ENCODE measurements at regions not wholly inside any gene's neighbourhood (a gene's known extent, or its start where the extent isn't known, plus 50 kb on each side); places are given as distances from the start of the nearest gene placed in this dataset.
"Not testable (repeated sequence)": the region's sequence is repeated elsewhere in the genome, so short reads cannot be mapped to it uniquely, and the experiment has no call there.

DNA sequence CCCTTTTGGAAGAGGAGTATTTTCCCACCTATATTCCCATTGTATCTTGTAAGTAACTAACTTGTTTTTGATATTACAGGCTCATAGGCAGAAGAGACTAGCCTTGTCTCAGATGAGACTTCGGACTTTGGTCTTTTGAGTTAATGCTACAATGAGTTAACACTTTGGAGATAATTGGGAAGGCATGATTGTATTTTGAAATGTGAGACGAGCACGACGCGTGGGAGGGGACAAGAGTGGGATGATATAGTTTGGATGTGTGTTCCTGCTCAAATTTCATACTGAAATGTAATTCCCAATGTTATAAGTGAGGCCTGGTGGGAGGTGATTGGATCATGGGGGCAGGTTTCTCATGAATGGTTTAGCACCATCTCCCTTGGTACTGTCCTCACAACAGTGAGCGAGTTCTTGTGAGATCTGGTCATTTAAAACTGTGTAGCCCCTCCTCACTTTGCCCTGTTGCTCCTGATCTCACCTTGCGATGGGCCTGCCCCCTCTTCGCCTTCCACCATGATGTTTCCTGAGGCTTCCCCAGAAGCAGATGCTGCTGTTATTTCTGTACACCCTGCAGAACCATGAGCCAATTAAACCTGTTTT lies 721.5 kb upstream of the CTNND2 start:
- DNase-seq = no peak

DNA sequence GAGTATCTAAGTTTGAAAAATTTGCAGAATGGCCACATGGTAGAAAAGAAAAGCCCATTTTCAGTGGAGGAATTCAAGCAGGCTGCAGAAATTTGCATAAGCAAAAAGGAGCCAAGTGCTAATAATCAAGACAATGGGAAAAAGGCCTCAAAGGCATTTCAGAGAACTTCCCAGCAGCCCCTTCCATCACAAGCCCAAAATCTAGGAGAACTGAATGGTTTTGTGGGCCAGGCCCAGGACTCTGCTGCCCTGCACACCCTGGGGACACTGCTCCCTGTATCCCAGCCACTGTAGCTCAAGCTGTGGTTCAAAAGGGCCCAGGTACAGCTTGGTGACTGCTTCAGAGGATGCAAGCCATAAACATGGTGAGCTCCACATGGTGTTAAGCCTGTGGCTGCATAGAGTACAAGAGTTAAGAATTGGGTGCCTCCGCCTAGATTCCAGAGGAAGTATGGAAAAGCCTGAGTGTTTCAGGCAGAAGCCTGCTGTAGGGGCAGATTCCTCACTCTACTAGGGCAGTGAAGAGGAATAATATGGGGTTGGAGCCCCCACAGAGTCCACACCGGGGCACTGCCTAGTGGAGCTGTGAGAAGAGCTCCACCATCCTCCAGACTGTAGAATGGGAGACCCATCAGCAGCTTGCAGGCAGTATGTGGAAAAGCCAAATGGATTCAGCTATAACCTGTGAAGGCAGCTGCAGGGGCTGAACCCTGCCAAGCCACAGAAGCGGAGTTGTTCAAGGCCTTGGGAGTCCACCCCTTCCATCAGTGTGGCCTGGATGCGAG lies 720.7 kb upstream of the CTNND2 start:
- no peak for DNase-seq

DNA sequence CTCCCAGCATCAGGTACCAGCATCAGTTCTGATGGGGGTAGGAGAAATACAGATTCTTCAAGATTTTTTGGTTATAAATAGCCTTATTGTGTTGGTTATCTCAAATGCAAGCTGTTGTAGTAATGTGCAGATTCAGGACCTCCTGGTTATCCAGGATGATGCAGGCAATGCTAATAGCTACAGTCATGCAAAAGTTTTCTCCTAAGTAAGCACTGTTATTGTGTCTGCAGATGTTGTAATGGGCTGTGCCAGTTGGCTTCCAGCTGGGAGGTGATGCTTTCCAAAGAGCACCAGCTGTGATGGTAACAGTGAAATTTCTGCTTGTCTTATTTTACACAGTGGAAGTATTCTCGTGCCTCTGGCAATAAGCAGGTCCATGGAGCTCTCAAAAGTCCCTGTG lies 719.2 kb upstream of the CTNND2 start:
- no peak for DNase-seq

DNA sequence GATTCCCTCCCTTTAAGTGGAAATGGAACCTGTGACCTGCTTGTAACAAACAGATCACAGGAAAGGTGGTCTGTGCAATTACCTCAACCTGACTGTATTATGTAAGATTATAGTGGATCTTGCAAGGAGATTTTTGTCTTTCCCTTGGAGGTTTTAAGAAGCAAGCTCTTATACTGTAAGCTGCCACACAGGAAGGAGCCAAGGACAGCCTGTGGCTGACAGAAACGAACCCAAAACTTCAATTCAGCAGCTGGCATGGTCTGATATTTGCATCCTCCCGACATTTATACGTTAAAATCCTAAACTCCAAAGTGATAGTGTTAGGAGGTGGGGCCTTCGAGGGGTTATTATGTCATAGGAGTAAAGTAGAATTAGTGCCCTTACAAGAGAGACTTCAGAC lies 711.8 kb upstream of the CTNND2 start:
- no peak for DNase-seq

DNA sequence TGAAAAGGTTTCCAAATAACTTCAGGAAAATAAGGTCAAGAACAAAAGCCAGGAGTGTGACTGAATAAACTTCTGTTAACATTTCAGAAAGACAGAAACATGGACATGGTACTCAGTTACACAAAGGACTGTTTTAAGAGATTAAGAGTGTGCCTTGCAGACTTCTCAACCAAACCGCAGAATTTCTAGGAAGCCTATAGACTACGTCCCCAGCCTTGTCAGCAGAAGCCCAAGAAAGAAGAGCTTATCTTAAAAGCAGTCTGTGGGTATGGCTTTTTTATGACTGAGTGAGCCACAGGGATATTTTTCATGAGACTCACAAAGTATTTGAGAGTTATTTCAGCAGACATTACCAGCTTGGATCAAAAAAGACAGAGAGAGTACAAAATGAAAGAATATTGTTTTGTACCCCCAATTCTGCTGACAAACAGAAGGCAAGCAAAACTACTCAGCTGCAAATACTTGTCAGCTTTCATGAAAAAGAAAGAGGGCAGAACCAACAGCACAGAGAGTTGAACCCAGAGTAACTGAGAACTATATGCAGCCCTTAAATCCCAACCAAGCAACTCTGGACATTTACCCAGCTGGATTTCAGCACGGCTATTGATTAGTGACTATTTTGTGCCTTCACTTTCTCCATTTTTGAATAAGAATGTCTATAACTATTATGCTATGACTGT lies 711.0 kb upstream of the CTNND2 start:
- DNase-seq = no peak

DNA sequence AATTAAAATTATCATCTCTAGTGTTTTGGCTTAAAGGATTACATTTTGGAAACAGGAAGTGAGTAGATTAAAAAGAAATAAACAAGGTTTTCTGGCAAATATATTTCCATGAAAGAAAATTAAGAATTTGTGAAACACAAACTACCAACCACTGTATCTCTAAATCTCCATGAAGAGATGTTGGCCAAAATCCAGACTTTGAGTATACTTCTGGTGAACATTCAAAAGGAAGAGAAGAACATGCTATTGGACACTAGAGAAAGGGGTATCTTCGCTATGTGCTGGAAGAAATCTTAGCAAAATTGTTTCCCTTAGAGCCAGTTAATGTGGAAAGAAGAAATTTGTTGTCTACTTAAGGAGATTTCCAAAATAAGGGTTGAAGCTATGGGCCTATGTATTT lies 710.4 kb upstream of the CTNND2 start:
- no peak for DNase-seq

DNA sequence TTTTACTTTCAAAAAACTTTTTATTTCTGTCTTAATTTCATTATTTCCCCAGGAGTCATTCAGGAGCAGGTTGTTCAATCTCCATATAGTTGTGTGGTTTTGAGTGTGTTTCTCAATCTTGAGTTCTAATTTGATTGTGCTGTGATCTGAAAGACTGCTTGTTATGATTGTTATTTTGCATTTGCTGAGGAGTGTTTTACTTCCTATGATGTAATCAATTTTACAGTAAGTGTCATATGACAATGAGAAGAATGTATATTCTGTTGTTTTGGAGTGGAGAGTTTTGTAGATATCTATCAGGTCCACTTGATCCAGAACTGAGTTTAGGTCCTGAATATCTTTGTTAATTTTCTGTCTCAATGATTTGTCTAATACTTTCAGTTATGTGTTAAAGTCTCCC lies 706.9 kb upstream of the CTNND2 start:
- DNase-seq = no peak

DNA sequence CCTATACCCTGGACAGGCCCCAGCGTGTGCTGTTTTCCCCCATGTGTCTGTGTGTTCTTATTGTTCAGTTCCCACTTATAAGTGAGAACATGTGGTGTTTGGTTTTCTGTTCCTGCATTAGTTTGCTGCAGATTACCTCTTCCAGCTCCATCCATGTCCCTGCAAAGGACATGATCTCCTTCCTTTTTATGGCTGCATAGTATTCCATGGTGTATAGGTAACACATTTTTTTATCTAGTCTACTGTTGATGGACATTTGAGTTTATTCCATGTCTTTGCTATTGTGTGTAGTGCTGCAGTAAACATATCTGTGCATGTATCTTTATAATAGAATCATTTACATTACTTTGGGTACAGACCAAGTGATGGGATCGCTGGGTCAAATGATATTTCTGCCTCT lies 703.6 kb upstream of the CTNND2 start:
- not testable (repeated sequence) for DNase-seq

DNA sequence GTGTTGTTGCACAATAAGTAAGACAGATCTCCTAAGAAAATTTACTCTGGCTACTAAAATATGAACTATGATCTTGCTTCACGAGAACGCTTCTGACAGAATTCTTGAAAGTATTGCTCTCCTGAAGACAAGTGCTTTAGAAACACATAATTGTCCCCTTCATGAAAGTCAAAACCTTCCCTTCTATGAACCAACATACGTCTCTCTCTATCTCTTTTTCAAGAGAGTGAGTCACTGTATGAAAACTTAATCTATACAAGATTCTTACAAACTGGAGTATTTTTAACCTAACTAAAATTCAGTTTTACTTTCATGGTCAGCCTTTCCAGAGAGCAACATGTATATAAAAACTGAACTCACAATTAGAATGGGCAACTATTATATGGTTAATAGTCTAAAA lies 688.0 kb upstream of the CTNND2 start:
- no peak for DNase-seq

DNA sequence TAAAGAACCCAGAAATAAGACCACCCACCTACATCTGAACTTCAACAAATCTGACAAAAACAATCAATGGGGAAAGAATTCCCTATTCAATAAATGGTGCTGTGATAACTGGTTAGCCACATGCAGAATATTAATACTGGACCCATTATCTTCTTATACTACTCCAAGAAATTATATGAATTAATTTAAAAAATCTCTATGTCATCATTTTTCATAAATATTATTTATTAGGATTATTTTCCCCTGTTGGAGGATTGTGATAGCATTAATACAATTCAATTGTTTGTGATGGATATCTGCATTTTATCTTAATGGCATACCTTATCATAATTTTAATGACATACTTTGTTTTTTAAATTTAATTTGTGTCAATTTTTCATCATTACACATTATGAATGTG lies 682.2 kb upstream of the CTNND2 start:
- DNase-seq = no peak

DNA sequence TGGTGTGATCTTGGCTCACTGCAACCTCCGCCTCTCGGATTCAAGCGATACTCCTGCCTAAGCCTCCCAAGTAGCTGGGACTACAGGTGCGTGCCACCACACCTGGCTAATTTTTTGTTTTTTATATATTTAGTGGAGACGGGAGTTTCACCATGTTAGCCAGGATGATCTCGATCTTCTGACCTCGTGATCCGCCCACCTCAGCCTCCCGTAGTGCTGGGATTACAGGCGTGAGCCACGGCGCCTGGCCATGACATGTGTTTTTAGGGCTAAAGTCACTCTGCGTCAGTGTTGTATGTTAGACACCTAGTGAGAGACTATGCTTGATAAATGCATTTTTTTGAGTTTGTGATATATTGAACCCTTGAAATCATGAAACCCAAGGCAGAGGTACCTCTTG lies 674.6 kb upstream of the CTNND2 start:
- DNase-seq = not testable (repeated sequence)

DNA sequence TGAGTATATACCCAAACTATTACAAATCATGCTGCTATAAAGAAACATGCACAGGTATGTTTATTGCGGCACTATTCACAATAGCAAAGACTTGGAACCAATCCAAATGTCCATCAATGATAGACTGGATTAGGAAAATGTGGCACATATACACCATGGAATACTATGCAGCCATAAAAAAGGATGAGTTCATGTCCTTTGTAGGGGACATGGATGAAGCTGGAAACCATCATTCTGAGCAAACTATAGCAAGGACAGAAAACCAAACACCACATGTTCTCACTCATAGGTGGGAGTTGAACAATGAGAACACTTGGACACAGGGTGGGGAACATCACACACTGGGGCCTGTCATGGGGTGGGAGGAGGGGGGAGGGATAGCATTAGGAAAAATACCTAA lies 672.7 kb upstream of the CTNND2 start:
- DNase-seq = not testable (repeated sequence)

DNA sequence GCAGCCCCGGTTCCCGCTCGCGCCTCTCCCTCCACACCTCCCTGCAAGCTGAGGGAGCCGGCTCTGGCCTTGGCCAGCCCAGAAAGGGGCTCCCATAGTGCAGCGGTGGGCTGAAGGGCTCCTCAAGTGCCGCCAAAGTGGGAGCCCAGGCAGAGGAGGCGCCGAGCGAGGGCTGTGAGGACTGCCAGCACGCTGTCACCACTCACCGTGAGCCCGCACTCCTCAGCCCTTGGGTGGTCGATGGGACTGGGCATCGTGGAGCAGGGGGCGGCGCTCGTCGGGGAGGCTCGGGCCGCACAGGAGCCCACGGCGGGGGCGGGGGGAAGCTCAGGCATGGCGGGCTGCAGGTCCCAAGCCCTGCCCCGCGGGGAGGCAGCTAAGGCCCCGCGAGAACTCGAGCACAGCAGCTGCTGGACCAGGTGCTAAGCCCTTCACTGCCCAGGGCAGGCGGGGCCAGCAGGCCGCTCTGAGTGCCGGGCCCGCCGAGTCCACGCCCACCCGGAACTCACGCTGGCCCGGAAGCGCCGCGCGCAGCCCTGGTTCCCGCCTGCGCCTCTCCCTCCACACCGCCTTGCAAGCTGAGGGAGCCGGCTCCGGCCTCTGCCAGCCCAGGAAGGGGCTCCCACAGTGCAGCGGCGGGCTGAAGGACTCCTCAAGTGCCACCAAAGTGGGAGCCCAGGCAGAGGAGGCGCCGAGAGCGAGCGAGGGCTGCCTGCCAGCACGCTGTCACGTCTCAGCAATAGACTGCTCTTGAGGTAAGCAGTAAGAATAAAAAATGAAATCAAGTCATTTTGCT lies 670.2 kb upstream of the CTNND2 start:
- DNase-seq = not testable (repeated sequence)

DNA sequence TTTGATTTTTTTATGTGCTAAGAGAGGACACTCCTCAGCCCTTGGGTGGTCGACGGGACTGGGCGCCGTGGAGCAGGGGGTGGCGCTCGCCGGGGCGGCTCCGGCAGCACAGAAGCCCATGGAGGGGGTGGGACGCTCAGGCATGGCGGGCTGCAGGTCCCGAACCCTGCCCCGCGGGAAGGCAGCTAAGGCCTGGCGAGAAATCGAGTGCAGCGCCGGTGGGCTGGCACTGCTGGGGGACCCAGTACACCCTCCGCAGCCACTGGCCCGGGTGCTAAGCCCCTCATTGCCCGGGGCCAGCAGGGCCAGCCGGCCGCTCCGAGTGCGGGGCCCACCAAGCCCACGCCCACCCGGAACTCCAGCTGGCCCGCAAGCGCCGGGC lies 669.7 kb upstream of the CTNND2 start:
- not testable (repeated sequence) for DNase-seq

DNA sequence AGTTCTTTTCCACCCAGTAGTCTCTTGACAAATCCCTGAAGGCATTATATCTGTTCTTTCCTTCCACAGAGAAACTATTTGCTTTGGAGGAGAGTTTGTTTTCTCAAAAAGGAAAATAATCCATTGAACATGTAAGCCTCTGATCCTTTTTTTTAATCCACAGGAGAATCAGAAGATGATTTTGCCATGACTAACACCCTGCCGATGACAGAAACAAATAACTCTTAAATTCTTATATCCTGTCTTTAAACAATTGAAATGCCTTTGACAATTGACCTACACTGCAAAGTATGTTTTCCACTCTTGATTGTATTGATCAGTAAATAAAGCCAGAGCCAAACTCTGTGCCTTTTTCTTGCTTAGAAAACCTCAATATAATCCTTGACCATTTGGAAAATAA lies 666.4 kb upstream of the CTNND2 start:
- no peak for DNase-seq

DNA sequence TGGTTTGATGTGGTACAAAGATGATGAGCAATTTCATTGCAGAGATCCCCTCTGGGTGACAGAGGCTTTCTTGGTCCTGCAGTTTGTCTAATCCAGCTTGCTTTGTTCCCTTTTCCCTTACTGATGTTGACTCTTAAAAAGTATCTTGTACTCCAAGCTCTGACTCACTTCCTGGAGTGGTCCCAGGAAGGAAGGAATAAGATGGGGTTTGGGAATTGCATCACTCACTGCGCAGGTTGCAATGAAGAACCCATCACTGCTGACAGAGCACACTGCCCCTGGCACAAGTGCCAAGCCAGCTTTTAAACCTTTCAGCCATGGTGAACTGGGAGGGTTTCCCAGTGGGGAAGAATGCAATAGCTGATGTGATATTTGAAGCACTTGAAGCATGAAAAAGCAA lies 662.2 kb upstream of the CTNND2 start:
- DNase-seq = no peak

DNA sequence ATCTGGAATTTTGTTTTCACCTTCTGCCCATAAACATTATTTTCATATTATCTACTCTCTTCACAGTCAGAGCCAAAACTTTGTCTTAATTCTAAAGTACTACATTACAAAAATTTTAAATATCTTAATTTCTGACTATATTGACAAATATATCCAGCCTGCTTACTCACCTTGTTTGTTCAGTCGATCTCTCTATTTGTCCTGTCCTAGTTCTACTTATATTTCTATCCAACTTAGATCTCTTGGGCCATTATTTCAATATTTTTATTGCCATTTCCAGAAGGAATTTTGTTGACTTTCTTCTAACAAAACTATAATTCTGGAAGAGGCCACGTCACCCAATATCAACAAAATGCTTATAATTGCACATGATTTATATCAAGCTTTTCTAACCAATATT lies 652.8 kb upstream of the CTNND2 start:
- DNase-seq = no peak

DNA sequence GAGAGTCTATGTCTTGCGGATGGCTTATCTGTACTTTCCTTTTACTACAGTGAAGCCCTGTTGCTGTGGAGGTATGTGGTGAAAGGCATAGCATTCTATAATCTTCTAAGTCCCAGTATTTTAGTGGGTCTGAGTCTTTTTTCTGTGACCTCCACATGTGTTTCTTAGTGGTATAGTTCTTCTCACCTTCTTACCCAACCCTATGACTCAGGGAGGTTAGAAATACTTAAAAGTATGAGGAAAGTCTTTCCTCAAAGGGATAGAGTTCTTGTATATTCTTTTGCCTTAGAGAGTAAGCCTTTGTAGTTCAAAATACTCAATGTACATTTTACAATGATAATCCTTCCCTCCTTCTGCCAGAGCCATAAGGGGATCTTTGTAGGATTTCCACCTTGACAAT lies 621.9 kb upstream of the CTNND2 start:
- no peak for DNase-seq

DNA sequence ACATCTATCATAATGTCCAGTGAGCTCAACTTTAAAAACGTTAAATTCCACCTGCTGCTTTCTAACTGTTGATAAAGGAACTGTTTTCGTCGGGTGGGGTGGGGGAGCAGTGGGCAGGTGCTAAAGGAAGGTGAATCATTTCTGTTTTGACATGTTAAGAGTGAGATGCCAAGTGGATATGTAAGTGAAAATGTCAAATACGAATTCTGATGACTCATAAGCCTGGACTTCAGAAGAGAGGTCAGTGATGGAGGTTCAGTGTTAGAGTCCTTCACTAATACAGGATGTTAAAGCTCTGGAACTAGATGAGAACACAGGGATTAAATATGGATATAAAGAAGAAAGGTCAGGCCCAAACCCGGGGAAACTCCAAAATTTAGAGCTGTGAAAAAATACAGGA lies 617.9 kb upstream of the CTNND2 start:
- DNase-seq = no peak

DNA sequence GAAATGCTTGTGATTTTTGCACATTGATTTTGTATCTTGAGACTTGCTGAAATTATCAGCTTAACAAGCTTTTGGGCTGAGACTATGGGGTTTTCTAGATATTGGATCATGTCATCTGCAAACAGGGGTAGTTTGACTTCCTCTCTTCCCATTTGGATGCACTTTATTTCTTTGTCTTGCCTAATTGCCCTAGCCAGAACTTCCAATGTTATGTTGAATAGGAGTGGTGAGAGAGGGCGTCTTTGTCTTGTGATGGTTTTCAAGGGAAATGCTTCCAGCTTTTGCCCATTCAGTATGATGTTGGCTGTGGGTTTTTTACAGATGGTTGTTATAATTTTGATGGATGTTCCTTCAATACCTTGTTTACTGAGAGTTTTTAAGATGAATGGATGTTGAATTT lies 600.7 kb upstream of the CTNND2 start:
- DNase-seq = not testable (repeated sequence)

DNA sequence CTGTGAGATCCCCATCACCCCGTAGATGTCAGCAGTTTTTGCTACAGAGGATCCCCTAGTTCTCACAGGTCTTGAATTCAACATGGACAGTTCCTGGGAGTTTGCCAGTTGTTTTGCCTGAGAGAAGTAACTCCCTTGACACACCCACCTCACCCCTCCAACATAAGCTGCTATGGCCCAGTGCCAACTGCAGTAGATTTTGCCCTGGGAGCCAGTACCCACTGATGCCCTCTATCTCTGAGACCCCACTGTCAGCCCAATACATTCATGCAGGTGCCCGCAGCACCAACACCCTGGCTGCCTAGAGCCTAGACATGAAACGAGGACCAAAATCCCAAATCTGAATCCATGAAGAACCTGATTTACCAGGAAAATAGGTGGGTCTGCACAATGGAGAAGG lies 583.9 kb upstream of the CTNND2 start:
- no peak for DNase-seq

DNA sequence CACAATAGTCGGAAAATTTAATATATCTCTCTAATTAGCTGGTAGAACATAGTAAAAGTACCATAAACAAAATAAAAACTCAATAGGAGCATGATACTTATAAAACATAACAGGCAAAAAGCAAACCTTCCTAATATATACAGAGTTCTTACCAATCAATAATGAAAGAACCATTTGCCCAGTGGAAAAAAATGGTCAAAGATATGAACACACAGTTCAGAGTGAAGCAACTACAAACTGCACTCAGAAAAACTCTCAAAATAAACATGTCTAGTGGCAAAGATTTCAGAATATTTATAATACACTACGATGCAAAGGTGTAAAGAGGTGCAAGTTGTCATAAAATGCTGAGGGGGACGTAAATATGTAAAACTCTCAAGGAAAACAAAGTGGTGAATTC lies 576.2 kb upstream of the CTNND2 start:
- DNase-seq = no peak

DNA sequence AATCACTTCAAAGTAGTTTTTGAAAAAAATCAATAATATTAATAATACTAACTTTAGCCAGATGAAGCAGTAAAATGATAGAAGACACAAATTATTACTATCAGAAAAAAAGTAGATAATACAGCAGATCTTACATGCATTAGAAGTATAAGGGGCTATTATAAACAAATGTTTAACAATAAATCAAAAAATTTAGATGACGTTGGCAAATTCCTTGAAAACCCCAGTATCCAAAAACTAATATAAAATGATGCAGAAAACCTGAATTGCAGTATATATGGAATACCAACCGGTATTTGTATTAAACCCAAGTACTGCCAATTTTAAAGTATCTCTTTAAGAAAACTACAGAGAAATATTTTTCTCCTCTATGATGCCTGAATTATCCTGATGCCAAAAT lies 573.3 kb upstream of the CTNND2 start:
- DNase-seq = no peak

DNA sequence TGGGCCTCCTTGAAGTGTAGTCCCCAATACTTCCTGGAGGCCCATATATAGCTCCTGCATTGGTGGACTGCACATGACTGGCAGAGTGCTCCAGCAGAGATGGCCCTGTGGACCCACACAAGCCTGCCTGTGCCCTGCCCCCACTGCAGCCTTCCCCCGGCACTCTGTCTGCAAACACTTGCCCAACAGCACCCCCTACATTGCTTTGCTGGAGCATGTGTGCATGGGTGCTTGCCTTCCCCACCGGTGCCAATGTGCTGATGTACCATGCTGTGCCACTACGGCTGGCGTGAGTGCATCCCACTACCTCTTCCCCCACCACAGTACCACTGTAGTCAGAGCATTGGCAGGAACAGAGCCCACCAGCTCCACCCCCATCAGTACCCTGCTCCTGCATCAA lies 563.6 kb upstream of the CTNND2 start:
- no peak for DNase-seq

Measured in bone marrow (tissue), 2 donors.